ENCODE measurements at regions not wholly inside any gene's neighbourhood (a gene's known extent, or its start where the extent isn't known, plus 50 kb on each side); places are given as distances from the start of the nearest gene placed in this dataset.

DNA sequence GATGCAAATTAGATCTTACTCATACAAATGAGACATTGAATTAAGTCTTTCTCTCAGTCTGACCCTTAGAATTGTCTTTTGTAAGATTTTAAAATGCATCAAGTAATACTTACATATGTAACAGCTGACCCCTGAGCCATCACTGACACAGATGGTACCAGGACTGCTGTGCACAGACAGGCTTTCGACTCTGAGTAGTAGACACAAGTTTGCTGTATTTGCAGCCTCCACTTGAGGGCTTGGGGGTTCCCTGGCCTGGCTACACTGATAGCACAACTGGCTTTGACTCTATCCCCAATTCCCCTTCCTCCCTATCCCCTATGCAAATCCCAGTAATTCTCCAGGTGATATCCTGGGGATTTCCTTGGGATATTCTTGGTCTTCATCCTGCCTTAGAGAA lies 200.7 kb downstream of the RPIA start:
- Histone ChIP-seq H3K4me1 (no peaks in the 10 kb centered on the region), H3K36me3 (no peaks in the 10 kb centered on the region), H3K9me3 (no peaks in the 10 kb centered on the region), H3K27ac (no peak overlapping the region), H3K27me3 (no peaks in the 10 kb centered on the region), H3K4me3 (no peak overlapping the region)
- ATAC-seq: no peak
- DNase-seq: no peak
- TF ChIP-seq, protein P1, sequence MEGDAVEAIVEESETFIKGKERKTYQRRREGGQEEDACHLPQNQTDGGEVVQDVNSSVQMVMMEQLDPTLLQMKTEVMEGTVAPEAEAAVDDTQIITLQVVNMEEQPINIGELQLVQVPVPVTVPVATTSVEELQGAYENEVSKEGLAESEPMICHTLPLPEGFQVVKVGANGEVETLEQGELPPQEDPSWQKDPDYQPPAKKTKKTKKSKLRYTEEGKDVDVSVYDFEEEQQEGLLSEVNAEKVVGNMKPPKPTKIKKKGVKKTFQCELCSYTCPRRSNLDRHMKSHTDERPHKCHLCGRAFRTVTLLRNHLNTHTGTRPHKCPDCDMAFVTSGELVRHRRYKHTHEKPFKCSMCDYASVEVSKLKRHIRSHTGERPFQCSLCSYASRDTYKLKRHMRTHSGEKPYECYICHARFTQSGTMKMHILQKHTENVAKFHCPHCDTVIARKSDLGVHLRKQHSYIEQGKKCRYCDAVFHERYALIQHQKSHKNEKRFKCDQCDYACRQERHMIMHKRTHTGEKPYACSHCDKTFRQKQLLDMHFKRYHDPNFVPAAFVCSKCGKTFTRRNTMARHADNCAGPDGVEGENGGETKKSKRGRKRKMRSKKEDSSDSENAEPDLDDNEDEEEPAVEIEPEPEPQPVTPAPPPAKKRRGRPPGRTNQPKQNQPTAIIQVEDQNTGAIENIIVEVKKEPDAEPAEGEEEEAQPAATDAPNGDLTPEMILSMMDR (IDR thresholded peaks at IDR 0.05): no peak
- intact Hi-C loops (cut with DNase I): no loop called here

DNA sequence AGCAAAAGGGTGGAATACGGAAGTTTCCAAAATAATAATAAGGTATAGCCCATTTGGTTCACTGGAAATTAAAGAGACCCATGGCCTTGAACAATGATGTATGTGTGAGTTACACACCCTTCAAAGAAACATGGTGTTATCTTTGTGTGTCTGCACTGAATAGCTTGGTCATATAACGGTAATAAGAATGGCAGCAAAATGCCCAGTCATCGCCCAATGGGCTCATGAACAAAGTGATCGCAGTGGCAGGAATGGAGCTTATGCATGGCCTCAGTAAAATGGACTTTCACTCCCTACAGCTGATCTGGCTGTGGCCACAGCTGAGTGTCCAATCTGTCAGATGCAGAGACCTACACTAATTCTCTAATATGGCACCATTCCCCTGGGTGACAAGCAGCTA lies 201.3 kb downstream of the RPIA start:
- no peak overlapping the region for H3K27ac ChIP-seq
- DNase-seq: no peak
- no peak for ATAC-seq
- TF ChIP-seq, protein P1 (IDR thresholded peaks at IDR 0.05): no peak
- no peaks in the 10 kb centered on the region for H3K36me3 ChIP-seq
- intact Hi-C loops (cut with DNase I): no loop called here
- H3K4me3 ChIP-seq: no peak overlapping the region
- no peaks in the 10 kb centered on the region for H3K4me1 ChIP-seq
- H3K27me3 ChIP-seq: no peaks in the 10 kb centered on the region
- H3K9me3 ChIP-seq: no peaks in the 10 kb centered on the region

DNA sequence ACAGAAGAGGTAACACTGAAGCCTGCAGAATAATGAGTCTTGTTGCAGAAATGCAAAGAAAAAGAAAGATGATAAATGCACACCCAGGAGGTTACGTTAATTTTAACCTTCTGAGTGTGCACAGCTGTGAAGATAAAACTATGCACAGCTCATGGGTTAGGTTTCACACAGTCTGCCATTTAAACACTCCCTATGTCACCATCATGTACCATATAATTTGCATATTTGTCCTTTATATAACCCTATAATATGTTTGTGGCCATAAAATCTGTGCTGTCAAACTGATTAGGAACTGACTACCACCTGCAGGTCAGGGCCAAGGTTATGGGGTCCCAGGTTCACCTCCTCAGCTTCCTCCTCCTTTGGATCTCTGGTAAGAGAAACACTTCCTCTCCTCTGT lies 205.5 kb downstream of the RPIA start:
- Histone ChIP-seq H3K27ac (no peak overlapping the region), H3K27me3 (no peaks in the 10 kb centered on the region), H3K36me3 (no peaks in the 10 kb centered on the region), H3K4me1 (no peaks in the 10 kb centered on the region), H3K9me3 (no peaks in the 10 kb centered on the region), H3K4me3 (no peak overlapping the region)
- intact Hi-C loops (cut with DNase I): no loop called here
- TF ChIP-seq, protein P1 (IDR thresholded peaks at IDR 0.05): no peak
- ATAC-seq (no peak), DNase-seq (no peak)

DNA sequence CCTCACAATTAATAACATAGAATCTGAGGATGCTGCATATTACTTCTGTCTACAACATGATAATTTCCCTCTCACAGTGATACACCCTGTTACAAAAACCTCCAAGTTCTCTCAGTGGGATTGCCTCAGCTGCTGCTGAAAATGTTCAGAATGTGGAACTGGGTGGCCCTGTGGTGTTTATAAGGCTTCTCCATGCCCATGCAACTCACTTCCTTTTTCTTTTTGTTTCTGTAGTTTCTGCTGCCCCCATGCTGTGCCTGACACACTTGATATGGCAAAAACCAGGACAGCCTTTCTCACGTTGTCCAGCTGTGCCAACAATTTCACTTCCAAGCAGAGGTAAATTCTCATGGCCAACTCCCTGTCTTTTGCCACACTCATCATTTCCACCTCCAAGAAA lies 206.2 kb downstream of the RPIA start:
- no peak overlapping the region for H3K27ac ChIP-seq
- TF ChIP-seq, protein P1 (IDR thresholded peaks at IDR 0.05): no peak
- ATAC-seq (peak; percentile 76), DNase-seq (no peak)
- H3K4me1 ChIP-seq: no peaks in the 10 kb centered on the region
- intact Hi-C loops (cut with DNase I): no loop called here
- no peaks in the 10 kb centered on the region for H3K9me3 ChIP-seq
- no peaks in the 10 kb centered on the region for H3K36me3 ChIP-seq
- no peaks in the 10 kb centered on the region for H3K27me3 ChIP-seq
- no peak overlapping the region for H3K4me3 ChIP-seq

DNA sequence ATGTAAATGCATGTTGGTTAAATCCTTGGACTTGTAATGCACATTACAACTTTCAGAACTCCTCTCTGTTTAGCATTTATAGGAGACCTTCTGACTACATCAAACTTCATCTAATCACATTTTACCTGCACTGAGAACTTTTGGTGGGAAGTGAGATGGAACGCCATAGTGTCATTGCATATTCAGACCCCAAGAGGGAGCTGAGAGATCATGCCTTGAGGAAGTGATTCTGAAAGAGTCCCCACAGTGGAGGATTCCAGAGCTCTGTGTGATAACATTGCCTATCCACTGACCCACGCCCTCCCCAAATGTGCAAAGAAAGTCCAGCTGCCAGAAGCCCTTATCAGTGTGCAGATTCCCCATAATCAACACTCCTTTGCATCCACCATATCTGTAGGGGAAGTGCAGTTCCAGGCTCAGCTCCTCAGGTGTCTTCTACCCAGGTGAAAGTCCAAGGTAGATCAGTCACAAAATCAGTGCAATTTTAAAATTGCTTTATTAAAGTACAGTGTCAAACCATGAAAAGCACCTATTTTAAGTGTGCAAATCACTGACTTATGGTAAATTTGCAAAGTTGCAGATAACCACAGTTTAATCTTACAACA lies 212.4 kb downstream of the RPIA start:
- DNase-seq: no peak
- Histone ChIP-seq H3K27me3 (no peaks in the 10 kb centered on the region), H3K27ac (no peak overlapping the region), H3K36me3 (no peaks in the 10 kb centered on the region), H3K4me1 (no peaks in the 10 kb centered on the region), H3K9me3 (no peaks in the 10 kb centered on the region), H3K4me3 (no peak overlapping the region)
- TF ChIP-seq, protein P1 (IDR thresholded peaks at IDR 0.05): peak; percentile 70
- ATAC-seq: peak; percentile 88
- intact Hi-C loops (cut with DNase I): no loop called here

DNA sequence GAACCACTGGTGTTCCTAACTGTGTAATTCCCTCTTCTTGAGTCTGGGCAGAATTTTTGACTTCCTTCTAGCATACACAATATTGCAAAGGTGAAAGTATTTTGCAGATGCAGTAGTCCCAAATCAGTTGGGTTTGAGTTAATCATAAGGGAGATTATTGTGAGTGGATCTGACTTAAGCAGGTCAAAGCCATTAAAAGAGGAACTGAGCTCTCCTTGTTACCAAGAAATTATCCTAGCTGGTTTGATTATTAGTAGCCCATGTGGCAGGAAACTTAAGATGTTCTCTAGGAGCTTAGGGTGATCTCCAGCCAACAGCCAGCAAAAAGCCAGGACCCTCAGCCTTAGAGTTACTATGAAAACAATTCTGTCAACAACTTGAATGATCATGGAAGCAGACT lies 221.8 kb downstream of the RPIA start:
- intact Hi-C loops (cut with DNase I): no loop called here
- H3K27me3 ChIP-seq: peaks cover 4% of the 10 kb centered on the region
- no peaks in the 10 kb centered on the region for H3K9me3 ChIP-seq
- no peak overlapping the region for H3K27ac ChIP-seq
- H3K4me3 ChIP-seq: no peak overlapping the region
- H3K36me3 ChIP-seq: no peaks in the 10 kb centered on the region
- ATAC-seq: no peak
- TF ChIP-seq, protein P1 (IDR thresholded peaks at IDR 0.05): no peak
- no peaks in the 10 kb centered on the region for H3K4me1 ChIP-seq
- DNase-seq: no peak

All from upper lobe of right lung (tissue), 1 donor.